Astrocyte of the spinal cord (primary cell): ENCODE measurements at regions not wholly inside any gene's neighbourhood (a gene's known extent, or its start where the extent isn't known, plus 50 kb on each side); places are given as distances from the start of the nearest gene placed in this dataset.
"Not testable (repeated sequence)": the region's sequence is repeated elsewhere in the genome, so short reads cannot be mapped to it uniquely, and the experiment has no call there.

ENCODE experiments used
- DNase-seq: peaks from one replicate; pipeline ENCODE4 v3.0.0; 2011; ENCODE audit warnings: low read depth, low spot score
- H3K4me3 ChIP-seq: 2 replicates; pipeline ENCODE4 v1.5.1; 2011; ENCODE audit warnings: low read depth, mild to moderate bottlenecking, low read length, moderate library complexity
- in situ Hi-C: cut with HindIII; loops from 2 replicates; pipeline ENCODE4 v1.10.0; 2017; ENCODE audit warnings: low sequenced_read_pairs
- TF ChIP-seq, protein P1 (sequence below): IDR thresholded peaks from 2 replicates; pipeline ENCODE4 v1.5.1; 2012; ENCODE audit warnings: low read depth, mild to moderate bottlenecking, low read length, inconsistent platforms

DNA sequence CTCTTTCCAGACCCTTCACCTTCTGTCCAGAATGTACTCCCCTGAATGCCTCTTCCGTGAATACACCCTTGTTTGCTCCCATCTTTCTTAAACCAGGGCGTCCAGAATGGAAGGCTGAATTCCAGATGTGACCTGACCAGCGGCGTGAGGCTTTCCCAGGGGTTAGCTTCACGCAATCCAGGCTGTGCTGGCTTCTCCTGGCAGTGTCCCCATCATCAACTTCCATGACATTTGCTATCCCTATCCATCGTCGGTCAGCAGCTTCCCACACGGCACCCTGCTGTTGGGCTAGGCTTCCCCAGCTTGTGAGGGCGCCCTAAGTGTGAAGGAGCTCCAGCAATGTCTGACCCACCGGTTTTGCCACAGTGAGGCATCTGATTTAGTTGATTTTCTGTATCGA lies 339.8 kb upstream of the TNRC6C start:
- in situ Hi-C loops, result no loop called here
- H3K4me3 ChIP-seq, result no peak overlapping the region
- no peak for DNase-seq
- TF ChIP-seq, protein P1, sequence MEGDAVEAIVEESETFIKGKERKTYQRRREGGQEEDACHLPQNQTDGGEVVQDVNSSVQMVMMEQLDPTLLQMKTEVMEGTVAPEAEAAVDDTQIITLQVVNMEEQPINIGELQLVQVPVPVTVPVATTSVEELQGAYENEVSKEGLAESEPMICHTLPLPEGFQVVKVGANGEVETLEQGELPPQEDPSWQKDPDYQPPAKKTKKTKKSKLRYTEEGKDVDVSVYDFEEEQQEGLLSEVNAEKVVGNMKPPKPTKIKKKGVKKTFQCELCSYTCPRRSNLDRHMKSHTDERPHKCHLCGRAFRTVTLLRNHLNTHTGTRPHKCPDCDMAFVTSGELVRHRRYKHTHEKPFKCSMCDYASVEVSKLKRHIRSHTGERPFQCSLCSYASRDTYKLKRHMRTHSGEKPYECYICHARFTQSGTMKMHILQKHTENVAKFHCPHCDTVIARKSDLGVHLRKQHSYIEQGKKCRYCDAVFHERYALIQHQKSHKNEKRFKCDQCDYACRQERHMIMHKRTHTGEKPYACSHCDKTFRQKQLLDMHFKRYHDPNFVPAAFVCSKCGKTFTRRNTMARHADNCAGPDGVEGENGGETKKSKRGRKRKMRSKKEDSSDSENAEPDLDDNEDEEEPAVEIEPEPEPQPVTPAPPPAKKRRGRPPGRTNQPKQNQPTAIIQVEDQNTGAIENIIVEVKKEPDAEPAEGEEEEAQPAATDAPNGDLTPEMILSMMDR, result no peak

DNA sequence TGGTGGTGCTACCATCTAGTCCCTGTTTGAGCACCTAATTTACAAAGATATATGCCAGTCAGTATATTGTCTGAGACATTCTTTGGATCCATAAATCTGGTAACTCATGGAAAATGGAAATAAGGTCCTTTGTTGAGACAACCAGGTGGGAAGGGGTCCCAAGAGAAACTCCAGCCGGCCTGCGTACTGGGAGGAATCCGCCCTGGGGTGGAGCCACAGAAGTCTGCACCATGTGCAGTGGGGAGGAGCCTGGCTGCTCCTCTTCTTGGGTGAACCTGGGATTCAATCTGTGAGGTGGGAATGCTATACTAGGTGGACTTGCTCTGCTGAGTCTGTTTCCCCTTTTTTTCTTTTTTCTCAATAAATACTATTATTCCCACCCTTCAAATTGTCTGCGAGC lies 339.2 kb upstream of the TNRC6C start:
- in situ Hi-C loops, result no loop called here
- TF ChIP-seq, protein P1, result no peak
- no peak for DNase-seq
- no peak overlapping the region for H3K4me3 ChIP-seq

DNA sequence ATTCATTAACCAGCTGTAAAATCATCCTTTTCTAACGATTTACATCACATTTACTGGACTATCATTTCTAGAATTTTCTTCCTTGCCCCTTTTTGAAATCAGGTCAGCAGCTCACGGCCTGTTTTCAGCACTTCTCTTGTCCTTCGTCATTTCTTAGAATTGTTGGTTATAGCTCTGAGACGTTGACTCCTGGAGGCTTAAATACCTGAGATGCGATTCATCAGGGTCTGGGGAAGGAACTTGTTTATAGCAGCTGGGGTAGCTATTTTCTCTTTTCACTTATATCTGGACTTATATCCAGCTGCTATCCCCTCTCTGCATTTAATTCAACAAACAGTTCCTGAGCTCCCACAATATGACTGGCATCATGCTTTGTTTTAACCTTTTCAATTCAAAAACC lies 338.7 kb upstream of the TNRC6C start:
- in situ Hi-C loops, result no loop called here
- H3K4me3 ChIP-seq, result no peak overlapping the region
- TF ChIP-seq, protein P1, result no peak
- peak; percentile 68 for DNase-seq

DNA sequence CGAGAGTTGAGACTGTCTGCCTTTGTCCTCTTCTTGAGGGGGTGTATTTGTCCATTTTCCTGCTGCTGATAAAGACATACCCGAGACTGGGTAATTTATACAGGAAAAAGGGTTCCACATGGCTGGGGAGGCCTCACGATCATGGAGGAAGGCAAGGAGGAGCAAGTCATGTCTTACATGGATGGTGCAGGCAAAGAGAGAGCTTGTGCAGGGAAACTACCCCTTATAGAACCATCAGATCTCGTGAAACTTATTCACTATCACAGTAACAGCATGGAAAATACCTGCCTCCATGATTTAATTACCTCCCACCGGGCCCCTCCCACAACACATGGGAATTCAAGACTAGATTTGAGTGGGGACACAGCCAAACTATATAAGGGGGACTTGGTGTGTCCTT lies 338.2 kb upstream of the TNRC6C start:
- TF ChIP-seq, protein P1, result no peak
- no peak for DNase-seq
- in situ Hi-C loops, result no loop called here
- no peak overlapping the region for H3K4me3 ChIP-seq

DNA sequence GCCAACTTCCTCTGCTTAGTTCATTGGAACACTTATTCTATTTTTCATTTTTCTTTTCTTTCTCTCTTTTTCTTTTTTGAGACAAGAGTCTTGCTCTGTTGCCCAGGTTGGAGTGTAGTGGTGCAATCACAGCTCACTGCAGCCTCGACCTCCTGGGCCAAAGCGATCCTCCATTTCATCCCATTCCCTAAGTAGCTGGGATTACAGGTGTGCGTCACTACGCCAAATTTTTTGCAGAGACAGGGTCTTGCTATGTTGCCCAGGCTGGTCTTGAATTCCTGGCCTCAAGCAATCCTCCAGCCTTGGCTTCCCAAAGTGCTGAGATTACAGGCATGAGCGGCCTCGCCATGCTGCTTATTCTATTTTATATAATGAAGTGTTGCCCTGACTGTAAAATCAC lies 336.4 kb upstream of the TNRC6C start:
- in situ Hi-C loops, DNase-seq: not testable (repeated sequence)

DNA sequence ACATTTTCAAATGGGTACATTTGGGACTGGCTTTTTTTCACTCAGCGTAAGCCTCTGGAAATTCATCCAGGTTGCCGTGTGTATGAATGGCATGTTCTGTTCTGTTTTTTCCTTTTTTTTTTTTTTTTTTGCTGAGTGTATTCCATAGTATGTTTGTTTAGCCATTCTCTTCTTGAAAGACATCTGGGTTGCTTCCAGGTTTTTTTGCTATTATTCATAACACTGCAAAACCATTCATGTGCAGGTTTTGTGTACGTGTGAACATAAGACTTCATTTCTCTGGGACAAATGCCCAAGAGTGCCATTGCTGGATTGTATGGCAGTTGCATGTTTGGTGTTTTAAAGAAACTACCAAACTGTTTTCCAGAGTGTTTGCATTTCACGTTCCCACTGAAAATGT lies 335.9 kb upstream of the TNRC6C start:
- in situ Hi-C loops, result no loop called here
- DNase-seq, result no peak
- TF ChIP-seq, protein P1, result no peak
- no peak overlapping the region for H3K4me3 ChIP-seq

More for the DNA sequence above, 336.4 kb upstream of the TNRC6C start:
- H3K4me3 ChIP-seq, result not testable (repeated sequence)

DNA sequence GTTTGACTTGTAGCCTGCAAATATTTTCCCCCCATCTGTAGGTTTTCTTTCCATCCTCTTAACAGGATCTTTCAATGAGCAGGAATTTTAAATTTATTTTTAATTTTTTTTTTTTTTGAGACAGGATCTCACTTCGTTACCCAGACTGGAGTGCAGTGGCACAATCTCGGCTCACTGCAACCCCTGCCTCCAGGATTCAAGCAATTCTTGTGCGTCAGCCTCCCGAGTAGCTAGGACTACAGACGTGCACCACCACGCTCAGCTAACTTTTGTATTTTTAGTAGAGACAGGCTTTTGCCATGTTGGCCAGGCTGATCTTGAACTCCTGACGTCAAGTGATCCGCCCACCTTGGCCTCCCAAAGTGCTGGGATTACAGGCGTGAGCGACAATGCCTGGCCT lies 335.2 kb upstream of the TNRC6C start:
- H3K4me3 ChIP-seq, in situ Hi-C loops, DNase-seq: not testable (repeated sequence)

DNA sequence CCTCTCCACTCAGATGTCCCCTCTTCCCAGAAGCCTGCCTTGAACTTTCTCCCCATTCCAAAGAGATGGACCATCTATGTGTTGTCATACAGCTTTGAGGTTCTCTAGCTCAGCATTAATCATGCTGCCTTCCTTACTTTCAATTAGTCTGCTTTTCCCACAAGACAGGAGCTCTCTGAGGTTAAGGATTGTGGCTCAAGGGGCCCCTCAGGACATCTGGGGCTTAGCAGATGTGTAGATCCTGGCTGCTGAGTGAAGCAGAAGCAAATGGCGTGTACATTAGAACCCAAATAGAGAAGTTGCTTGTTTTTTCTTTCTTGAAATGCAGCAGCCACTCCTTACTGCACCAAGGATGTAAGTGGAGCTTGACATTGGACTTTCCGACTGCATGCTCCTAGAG lies 330.5 kb upstream of the TNRC6C start:
- TF ChIP-seq, protein P1, result no peak
- no peak for DNase-seq
- no peak overlapping the region for H3K4me3 ChIP-seq
- in situ Hi-C loops, result no loop called here

DNA sequence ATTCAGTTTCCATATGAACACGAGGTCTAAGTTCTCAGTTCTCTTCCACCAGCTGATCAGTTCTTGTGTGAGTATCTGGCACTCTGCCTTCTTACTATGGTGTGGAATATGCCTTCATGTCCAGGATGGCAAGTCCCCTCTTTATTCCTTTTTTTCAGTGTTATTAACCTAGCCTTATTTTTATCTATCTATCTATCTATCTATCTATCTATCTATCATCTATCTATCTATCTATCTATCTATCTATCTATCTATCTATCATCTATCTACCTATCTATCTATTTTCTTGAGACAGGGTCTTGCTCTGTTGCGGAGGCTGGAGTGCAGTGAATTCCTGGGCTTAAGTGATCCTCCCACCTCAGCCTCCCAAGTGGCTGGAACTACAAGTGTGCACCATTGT lies 329.2 kb upstream of the TNRC6C start:
- H3K4me3 ChIP-seq, in situ Hi-C loops, DNase-seq: not testable (repeated sequence)
